ENCODE measurements at regions not wholly inside any gene's neighbourhood (a gene's known extent, or its start where the extent isn't known, plus 50 kb on each side); places are given as distances from the start of the nearest gene placed in this dataset.

DNA sequence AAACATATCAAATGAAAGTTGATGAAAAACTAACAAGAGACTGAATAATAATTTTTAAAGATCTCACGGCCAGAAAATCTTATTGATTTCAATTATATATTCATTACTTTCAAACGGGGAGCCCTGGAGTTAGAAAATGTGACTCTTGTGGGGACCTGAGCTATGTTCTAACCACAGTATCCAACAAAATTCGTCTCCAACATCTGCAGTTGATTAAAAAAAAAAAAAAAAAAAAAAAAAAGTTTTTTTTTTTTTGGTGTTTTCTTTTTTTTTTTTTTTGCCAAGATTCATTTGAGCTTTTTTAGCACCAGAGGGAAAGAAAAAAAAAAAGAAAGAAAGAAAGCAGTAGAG, 144.3 kb upstream of the PIK3R1 start:
- TF ChIP-seq POLR2A (IDR thresholded peaks at IDR 0.05), result no peak
- TF ChIP-seq, protein P1, sequence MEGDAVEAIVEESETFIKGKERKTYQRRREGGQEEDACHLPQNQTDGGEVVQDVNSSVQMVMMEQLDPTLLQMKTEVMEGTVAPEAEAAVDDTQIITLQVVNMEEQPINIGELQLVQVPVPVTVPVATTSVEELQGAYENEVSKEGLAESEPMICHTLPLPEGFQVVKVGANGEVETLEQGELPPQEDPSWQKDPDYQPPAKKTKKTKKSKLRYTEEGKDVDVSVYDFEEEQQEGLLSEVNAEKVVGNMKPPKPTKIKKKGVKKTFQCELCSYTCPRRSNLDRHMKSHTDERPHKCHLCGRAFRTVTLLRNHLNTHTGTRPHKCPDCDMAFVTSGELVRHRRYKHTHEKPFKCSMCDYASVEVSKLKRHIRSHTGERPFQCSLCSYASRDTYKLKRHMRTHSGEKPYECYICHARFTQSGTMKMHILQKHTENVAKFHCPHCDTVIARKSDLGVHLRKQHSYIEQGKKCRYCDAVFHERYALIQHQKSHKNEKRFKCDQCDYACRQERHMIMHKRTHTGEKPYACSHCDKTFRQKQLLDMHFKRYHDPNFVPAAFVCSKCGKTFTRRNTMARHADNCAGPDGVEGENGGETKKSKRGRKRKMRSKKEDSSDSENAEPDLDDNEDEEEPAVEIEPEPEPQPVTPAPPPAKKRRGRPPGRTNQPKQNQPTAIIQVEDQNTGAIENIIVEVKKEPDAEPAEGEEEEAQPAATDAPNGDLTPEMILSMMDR (IDR thresholded peaks at IDR 0.05), result no peak

Data from stomach (tissue), 4 donors.